Psoas muscle (tissue), 7 donors: ENCODE measurements at regions not wholly inside any gene's neighbourhood (a gene's known extent, or its start where the extent isn't known, plus 50 kb on each side); places are given as distances from the start of the nearest gene placed in this dataset.
"Not testable (repeated sequence)": the region's sequence is repeated elsewhere in the genome, so short reads cannot be mapped to it uniquely, and the experiment has no call there.

Experiments
- ATAC-seq, 4 donors: fragments of 200-7000 bp; cut with Tn5 transposase; one replicate each; pipeline ENCODE4 v1.9.1; 2020; ENCODE audit warnings: moderate library complexity in 3 of 4, mild to moderate bottlenecking in 2 of 4
- DNase-seq, 2 donors: peaks; one replicate each; pipeline ENCODE4 v3.0.0-alpha.2; 2020
- H3K27ac ChIP-seq: fragments of 200-600 bp; one replicate; pipeline ENCODE4 v1.8.0; 2022
- H3K27me3 ChIP-seq, 3 donors: fragments of 200-600 bp in 1 of 3; one replicate each; pipeline versions ENCODE4 v1.6.1 to v1.8.0; 2013 to 2022; ENCODE audit warnings: low read length in 2 of 3, mild to moderate bottlenecking in 2 of 3, moderate library complexity in 1 of 3; ENCODE audit not compliant: insufficient read depth in 3 of 3
- H3K36me3 ChIP-seq, 2 donors: fragments of 200-600 bp in 1 of 2; one replicate each; pipeline versions ENCODE4 v1.6.1 to v1.8.0; 2013 to 2022; ENCODE audit warnings: low read depth in 1 of 2, mild to moderate bottlenecking in 1 of 2, moderate library complexity in 1 of 2; ENCODE audit not compliant: insufficient read depth in 1 of 2
- H3K4me1 ChIP-seq: fragments of 200-600 bp; one replicate; pipeline ENCODE4 v1.8.0; 2022
- H3K4me3 ChIP-seq: fragments of 200-600 bp; one replicate; pipeline ENCODE4 v1.8.0; 2022; ENCODE audit warnings: mild to moderate bottlenecking
- H3K9me3 ChIP-seq: fragments of 200-600 bp; one replicate; pipeline ENCODE4 v1.8.0; 2022
- WGBS, 3 donors: extraction: QIAGEN DNeasy Blood & Tissue Kit; methylation state at CpG; one replicate each; pipeline versions ENCODE4 v1.1.6 to v1.1.7; 2013; 5-methylcytosine and 5-hydroxymethylcytosine counted together
- intact Hi-C, 2 donors: fragments of 100-400 bp; cut with DNase I; formaldehyde crosslinking; loops; one replicate each; pipeline versions ENCODE4 v1.11.0 to v1.14.2; 2022
- TF ChIP-seq, protein P1 (sequence below): fragments of 200-600 bp; IDR thresholded peaks from one replicate; pipeline ENCODE4 v1.8.0; 2022; ENCODE audit warnings: antibody characterized with exemption
- donor health status: healthy with polysubstance abuse.
- donor health status: DM: no; HTN: no; CAD: no; lungs with moderate emphysema.
- donor health status: Bipolar disorder and iron deficiency.
- donor health status: healthy.
- donor health status: DM: yes; HTN: yes; CAD: no.
- donor health status: DM: no; HTN: no; CAD: no.
- donor health status: DM: yes; HTN: yes; CAD: no.

DNA sequence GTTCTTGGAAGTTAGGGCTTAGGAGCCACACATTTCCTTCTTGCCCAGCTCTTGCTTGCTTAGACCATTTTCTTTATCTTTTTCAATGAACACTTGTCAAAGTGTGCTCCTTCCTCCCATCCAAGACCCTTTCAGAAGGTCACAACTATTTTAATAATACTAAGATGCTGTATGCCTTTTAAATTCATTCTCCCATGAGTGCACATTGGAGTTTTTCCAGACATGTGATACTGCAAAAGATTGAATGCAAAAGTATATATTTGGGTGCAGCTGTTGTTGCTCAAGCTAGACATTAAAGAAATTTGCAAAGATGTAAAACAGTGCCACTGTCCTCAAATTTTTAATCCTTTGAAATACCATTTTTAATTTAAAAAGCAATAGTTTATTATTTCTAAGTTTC, 69.3 kb upstream of the TNRC6B start:
- ATAC-seq: no peak

DNA sequence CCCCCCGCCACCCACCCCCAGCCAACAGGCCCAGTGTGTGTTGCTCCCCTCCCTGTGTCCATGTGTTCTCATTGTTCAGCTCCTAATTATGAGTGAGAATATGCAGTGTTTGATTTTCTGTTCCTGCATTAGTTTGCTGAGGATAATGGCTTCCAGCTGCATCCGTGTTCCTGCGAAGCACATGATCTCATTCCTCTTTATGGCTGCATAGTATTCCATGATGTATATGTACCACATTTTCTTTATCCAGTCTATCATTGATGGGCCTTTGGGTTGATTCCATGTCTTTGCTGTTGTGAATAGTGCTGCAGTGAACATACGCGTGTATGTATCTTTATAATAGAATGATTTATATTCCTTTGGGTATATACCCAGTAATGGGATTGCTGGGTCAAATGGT, 68.8 kb upstream of the TNRC6B start:
- peaks cover 48% of the 10 kb centered on the region for H3K4me1 ChIP-seq
- H3K27ac ChIP-seq, intact Hi-C loops, H3K36me3 ChIP-seq, DNase-seq, H3K4me3 ChIP-seq, H3K9me3 ChIP-seq, ATAC-seq, H3K27me3 ChIP-seq: not testable (repeated sequence)
- WGBS, 3 donors: 84 to 97% (median 96%) methylated on average over 5 of the region's 5 CpGs

More for the DNA sequence above, 69.3 kb upstream of the TNRC6B start:
- Histone ChIP-seq H3K27ac (peak overlapping the region; percentile 79), H3K4me1 (peaks cover 46% of the 10 kb centered on the region), H3K27me3 (no peaks in the 10 kb centered on the region), H3K4me3 (peak overlapping the region; percentile 50), H3K36me3 (no peaks in the 10 kb centered on the region), H3K9me3 (no peaks in the 10 kb centered on the region)
- intact Hi-C loops: no loop called here
- TF ChIP-seq, protein P1, sequence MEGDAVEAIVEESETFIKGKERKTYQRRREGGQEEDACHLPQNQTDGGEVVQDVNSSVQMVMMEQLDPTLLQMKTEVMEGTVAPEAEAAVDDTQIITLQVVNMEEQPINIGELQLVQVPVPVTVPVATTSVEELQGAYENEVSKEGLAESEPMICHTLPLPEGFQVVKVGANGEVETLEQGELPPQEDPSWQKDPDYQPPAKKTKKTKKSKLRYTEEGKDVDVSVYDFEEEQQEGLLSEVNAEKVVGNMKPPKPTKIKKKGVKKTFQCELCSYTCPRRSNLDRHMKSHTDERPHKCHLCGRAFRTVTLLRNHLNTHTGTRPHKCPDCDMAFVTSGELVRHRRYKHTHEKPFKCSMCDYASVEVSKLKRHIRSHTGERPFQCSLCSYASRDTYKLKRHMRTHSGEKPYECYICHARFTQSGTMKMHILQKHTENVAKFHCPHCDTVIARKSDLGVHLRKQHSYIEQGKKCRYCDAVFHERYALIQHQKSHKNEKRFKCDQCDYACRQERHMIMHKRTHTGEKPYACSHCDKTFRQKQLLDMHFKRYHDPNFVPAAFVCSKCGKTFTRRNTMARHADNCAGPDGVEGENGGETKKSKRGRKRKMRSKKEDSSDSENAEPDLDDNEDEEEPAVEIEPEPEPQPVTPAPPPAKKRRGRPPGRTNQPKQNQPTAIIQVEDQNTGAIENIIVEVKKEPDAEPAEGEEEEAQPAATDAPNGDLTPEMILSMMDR: no peak
- no peak for DNase-seq

- H3K27me3 ChIP-seq: no peaks in the 10 kb centered on the region
- no peak overlapping the region for H3K27ac ChIP-seq
- ATAC-seq (no peak), DNase-seq (no peak)
- 65 to 88% (median 83%) methylated on average over 2 of the region's 2 CpGs for WGBS, 3 donors
- intact Hi-C loops: no loop called here
- H3K9me3 ChIP-seq: no peaks in the 10 kb centered on the region
- no peaks in the 10 kb centered on the region for H3K36me3 ChIP-seq
- TF ChIP-seq, protein P1: no peak
- peaks cover 64% of the 10 kb centered on the region for H3K4me1 ChIP-seq
- no peak overlapping the region for H3K4me3 ChIP-seq
Observed at GRCh38 chr22:40111451-40111850, 66.3 kb upstream of the TNRC6B start.

DNA sequence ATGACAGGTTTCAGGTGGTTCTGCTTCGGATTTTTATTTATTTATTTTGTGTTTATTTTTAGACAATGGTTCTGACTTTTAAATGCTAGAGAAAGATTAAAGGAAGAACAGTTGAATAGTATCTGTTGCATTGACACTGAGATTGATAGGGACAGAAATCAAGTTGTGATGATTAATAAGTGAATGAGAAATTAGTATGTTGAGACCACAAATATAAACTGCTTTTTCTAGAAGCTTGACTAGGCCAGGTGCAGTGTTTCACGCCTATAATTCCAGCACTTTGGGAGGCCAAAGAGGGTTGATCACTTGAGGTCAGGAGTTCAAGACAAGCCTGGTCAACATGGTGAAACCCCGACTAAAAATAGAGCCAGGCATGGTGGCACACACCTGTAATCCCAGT, 65.1 kb upstream of the TNRC6B start:
- ATAC-seq: no peak

DNA sequence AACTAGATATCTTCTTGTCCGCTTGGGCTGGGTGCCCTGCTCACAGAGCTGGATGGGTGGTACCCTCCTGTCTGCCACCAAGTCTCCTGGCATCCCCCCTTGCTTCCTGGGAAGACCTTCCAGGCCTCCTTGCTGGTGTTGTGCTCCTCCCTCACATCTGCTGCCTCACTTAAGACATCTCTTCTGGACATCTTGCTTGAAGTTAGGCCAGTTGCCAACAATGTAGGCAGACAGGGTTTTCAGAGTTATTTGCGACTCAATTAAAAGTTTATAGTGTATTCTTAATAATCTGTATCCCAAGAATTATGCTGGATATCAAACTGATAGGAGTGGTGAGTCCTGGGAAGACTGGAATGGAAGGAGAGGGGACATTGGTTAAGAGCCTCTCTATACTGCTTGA, 64.0 kb upstream of the TNRC6B start:
- no peak for ATAC-seq
- H3K4me3 ChIP-seq: no peak overlapping the region
- peaks cover 43% of the 10 kb centered on the region for H3K4me1 ChIP-seq
- intact Hi-C loops: no loop called here
- H3K27ac ChIP-seq: no peak overlapping the region
- WGBS, 3 donors: 63 to 78% (median 77%) methylated on average over 2 of the region's 2 CpGs
- no peaks in the 10 kb centered on the region for H3K27me3 ChIP-seq
- TF ChIP-seq, protein P1: no peak
- H3K9me3 ChIP-seq: no peaks in the 10 kb centered on the region
- no peak for DNase-seq
- H3K36me3 ChIP-seq: peaks cover 0 to 4% of the 10 kb centered on the region in 2 donors

More for the DNA sequence above, 65.1 kb upstream of the TNRC6B start:
- no peak overlapping the region for H3K4me3 ChIP-seq
- no peaks in the 10 kb centered on the region for H3K36me3 ChIP-seq
- TF ChIP-seq, protein P1: no peak
- WGBS, 3 donors: 54 to 76% (median 55%) methylated on average over 3 of the region's 3 CpGs
- DNase-seq: no peak
- intact Hi-C loops: no loop called here
- H3K9me3 ChIP-seq: no peaks in the 10 kb centered on the region
- H3K27me3 ChIP-seq: no peaks in the 10 kb centered on the region
- peaks cover 54% of the 10 kb centered on the region for H3K4me1 ChIP-seq
- H3K27ac ChIP-seq: no peak overlapping the region
